ENCODE measurements at regions not wholly inside any gene's neighbourhood (a gene's known extent, or its start where the extent isn't known, plus 50 kb on each side); places are given as distances from the start of the nearest gene placed in this dataset.

DNA sequence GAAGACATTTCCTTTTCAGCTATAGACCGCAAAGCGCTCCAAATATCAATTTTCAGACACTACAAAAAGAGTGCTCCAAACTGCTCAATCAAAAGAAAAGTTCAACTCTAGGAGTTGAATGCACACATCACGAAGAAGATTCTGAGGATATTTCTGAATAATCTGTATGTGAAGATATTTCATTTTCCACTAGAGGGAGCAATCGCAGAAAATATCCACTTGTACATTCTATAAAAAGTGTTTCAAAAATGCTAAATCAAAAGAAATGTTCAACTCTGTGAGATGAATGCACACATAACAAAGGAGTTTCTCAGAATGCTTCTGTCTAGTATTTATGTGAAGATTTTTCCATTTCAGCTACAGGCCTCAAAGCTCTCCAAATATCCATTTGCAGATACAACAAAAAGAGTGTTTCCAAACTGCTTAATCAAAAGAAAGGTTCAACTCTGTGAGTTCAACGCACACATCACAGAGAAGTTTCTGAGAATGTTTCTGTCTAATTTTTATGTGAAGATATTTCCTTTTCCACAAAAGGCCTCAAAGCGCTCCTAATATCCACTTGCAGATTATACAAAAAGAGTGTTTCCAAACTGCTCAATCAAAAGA lies 643.8 kb upstream of the ALG10B start:
- TF ChIP-seq EP300 (IDR thresholded peaks at IDR 0.05; ENCODE audit: low read length) (no peak), MYC (IDR thresholded peaks at IDR 0.05; ENCODE audit: low read depth, low read length) (no peak), MYC (CRISPR knock-in tag; IDR thresholded peaks at IDR 0.05; ENCODE audit: borderline replicate concordance, low read depth) (no peak), TAF1 (IDR thresholded peaks at IDR 0.05; ENCODE audit: control insufficient read depth, extremely low read depth, insufficient read depth, low read length, severe bottlenecking) (no peak), CEBPB (tag; IDR thresholded peaks at IDR 0.05) (no peak), KDM2B (CRISPR knock-in tag; IDR thresholded peaks at IDR 0.05) (no peak), CREB1 (IDR thresholded peaks at IDR 0.05) (no peak), CREB1 (CRISPR knock-in tag; IDR thresholded peaks at IDR 0.05) (no peak), ZNF124 (CRISPR knock-in tag; IDR thresholded peaks at IDR 0.05) (no peak), POLR2AphosphoS5 (IDR thresholded peaks at IDR 0.05; ENCODE audit: control insufficient read depth, insufficient read depth, low read depth, low read length) (no peak), CTCF (IDR thresholded peaks at IDR 0.05 in 2 of 3, conservative IDR thresholded peaks at IDR 0.05 in 1 of 3; ENCODE audit: insufficient read depth in 2 of 3, low read depth in 1 of 3, low read length in 3 of 3) (no peak; a peak in 1 of 6 replicates), MTA2 (IDR thresholded peaks at IDR 0.05; ENCODE audit: low read depth) (no peak), IRF2 (CRISPR knock-in tag; IDR thresholded peaks at IDR 0.05) (no peak)
- TF ChIP-seq, protein P1, sequence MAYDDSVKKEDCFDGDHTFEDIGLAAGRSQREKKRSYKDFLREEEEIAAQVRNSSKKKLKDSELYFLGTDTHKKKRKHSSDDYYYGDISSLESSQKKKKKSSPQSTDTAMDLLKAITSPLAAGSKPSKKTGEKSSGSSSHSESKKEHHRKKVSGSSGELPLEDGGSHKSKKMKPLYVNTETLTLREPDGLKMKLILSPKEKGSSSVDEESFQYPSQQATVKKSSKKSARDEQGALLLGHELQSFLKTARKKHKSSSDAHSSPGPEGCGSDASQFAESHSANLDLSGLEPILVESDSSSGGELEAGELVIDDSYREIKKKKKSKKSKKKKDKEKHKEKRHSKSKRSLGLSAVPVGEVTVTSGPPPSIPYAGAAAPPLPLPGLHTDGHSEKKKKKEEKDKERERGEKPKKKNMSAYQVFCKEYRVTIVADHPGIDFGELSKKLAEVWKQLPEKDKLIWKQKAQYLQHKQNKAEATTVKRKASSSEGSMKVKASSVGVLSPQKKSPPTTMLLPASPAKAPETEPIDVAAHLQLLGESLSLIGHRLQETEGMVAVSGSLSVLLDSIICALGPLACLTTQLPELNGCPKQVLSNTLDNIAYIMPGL (CRISPR knock-in tag; IDR thresholded peaks at IDR 0.05) = no peak
- TF ChIP-seq, protein P2, sequence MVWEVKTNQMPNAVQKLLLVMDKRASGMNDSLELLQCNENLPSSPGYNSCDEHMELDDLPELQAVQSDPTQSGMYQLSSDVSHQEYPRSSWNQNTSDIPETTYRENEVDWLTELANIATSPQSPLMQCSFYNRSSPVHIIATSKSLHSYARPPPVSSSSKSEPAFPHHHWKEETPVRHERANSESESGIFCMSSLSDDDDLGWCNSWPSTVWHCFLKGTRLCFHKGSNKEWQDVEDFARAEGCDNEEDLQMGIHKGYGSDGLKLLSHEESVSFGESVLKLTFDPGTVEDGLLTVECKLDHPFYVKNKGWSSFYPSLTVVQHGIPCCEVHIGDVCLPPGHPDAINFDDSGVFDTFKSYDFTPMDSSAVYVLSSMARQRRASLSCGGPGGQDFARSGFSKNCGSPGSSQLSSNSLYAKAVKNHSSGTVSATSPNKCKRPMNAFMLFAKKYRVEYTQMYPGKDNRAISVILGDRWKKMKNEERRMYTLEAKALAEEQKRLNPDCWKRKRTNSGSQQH (CRISPR knock-in tag; IDR thresholded peaks at IDR 0.05) = no peak

All from K562 (cell line).